Neural cell (in vitro differentiated cells): ENCODE measurements at regions not wholly inside any gene's neighbourhood (a gene's known extent, or its start where the extent isn't known, plus 50 kb on each side); places are given as distances from the start of the nearest gene placed in this dataset.

Source experiments
- EP300 ChIP-seq: fragments of 450-650 bp; conservative IDR thresholded peaks from 2 replicates; pipeline ENCODE4 v1.6.1; 2014; ENCODE audit warnings: antibody characterized with exemption, mild to moderate bottlenecking, moderate library complexity; ENCODE audit not compliant: poor library complexity, severe bottlenecking
- EZH2 ChIP-seq: fragments of 200-600, 300-800 bp; shearing (Covaris generic), sonication (generic); IDR thresholded peaks from 2 replicates; pipeline ENCODE4 v1.6.1; 2014; ENCODE audit warnings: antibody characterized with exemption, low read length, borderline replicate concordance, mild to moderate bottlenecking; ENCODE audit not compliant: insufficient read depth, poor library complexity, severe bottlenecking
- POLR2AphosphoS5 ChIP-seq: IDR thresholded peaks from 2 replicates; pipeline ENCODE4 v1.6.1; 2012
- SMC3 ChIP-seq: fragments of 450-650 bp; conservative IDR thresholded peaks from 2 replicates; pipeline ENCODE4 v1.6.1; 2014; ENCODE audit warnings: antibody characterized with exemption, mild to moderate bottlenecking, moderate library complexity; ENCODE audit not compliant: poor library complexity
- TAF1 ChIP-seq: IDR thresholded peaks from 2 replicates; pipeline ENCODE4 v1.6.1; 2012; ENCODE audit warnings: low read depth
- TF ChIP-seq, protein P1 (sequence below): fragments of 450-650 bp; IDR thresholded peaks from 2 replicates; pipeline ENCODE4 v1.5.1; 2014; ENCODE audit warnings: antibody characterized with exemption, mild to moderate bottlenecking, moderate library complexity; ENCODE audit not compliant: poor library complexity, severe bottlenecking
- TF ChIP-seq, protein P2 (sequence below): IDR thresholded peaks from 2 replicates; pipeline ENCODE4 v1.6.1; 2012; ENCODE audit warnings: borderline replicate concordance

DNA sequence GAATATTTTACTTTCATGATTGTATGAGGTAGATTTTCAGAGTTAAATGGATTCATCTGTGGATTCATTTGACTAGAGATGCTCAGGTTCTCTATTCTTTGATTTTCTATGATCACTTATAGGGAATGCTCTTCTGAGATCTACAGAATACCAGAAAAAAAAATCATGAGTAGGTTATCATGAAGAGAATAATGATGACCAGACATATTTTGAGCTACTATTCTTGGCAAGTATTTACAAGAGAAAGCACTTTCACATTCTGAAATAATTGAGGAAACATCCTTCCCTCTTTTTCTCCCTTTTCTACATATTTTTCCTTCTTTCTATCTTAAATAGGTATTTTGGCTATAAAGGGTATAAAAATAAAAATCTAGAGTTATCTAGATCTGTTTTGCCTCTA is 543.0 kb upstream of the TUSC1 start:
- TF ChIP-seq, protein P1, sequence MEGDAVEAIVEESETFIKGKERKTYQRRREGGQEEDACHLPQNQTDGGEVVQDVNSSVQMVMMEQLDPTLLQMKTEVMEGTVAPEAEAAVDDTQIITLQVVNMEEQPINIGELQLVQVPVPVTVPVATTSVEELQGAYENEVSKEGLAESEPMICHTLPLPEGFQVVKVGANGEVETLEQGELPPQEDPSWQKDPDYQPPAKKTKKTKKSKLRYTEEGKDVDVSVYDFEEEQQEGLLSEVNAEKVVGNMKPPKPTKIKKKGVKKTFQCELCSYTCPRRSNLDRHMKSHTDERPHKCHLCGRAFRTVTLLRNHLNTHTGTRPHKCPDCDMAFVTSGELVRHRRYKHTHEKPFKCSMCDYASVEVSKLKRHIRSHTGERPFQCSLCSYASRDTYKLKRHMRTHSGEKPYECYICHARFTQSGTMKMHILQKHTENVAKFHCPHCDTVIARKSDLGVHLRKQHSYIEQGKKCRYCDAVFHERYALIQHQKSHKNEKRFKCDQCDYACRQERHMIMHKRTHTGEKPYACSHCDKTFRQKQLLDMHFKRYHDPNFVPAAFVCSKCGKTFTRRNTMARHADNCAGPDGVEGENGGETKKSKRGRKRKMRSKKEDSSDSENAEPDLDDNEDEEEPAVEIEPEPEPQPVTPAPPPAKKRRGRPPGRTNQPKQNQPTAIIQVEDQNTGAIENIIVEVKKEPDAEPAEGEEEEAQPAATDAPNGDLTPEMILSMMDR, result no peak
- TF ChIP-seq TAF1 (no peak), EZH2 (no peak), SMC3 (no peak), POLR2AphosphoS5 (no peak), EP300 (no peak)
- TF ChIP-seq, protein P2, sequence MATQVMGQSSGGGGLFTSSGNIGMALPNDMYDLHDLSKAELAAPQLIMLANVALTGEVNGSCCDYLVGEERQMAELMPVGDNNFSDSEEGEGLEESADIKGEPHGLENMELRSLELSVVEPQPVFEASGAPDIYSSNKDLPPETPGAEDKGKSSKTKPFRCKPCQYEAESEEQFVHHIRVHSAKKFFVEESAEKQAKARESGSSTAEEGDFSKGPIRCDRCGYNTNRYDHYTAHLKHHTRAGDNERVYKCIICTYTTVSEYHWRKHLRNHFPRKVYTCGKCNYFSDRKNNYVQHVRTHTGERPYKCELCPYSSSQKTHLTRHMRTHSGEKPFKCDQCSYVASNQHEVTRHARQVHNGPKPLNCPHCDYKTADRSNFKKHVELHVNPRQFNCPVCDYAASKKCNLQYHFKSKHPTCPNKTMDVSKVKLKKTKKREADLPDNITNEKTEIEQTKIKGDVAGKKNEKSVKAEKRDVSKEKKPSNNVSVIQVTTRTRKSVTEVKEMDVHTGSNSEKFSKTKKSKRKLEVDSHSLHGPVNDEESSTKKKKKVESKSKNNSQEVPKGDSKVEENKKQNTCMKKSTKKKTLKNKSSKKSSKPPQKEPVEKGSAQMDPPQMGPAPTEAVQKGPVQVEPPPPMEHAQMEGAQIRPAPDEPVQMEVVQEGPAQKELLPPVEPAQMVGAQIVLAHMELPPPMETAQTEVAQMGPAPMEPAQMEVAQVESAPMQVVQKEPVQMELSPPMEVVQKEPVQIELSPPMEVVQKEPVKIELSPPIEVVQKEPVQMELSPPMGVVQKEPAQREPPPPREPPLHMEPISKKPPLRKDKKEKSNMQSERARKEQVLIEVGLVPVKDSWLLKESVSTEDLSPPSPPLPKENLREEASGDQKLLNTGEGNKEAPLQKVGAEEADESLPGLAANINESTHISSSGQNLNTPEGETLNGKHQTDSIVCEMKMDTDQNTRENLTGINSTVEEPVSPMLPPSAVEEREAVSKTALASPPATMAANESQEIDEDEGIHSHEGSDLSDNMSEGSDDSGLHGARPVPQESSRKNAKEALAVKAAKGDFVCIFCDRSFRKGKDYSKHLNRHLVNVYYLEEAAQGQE, result no peak
